Endothelial cell of umbilical vein (primary cell): ENCODE measurements at regions not wholly inside any gene's neighbourhood (a gene's known extent, or its start where the extent isn't known, plus 50 kb on each side); places are given as distances from the start of the nearest gene placed in this dataset.

Experiments used
- BruUV-seq: library from RNA; stranded (reverse); fragments of 400-500 nt; replicated peaks from 2 replicates; lab custom pipeline; 2021; lab: Mats Ljungman, UMichigan
- CTCF ChIA-PET: fragments of 300-600, 350-600 bp; sonication (Branson Sonifier 250); formaldehyde crosslinking; loops from one replicate; lab custom pipeline; 2021; ENCODE audit warnings: antibody characterized with exemption, inconsistent platforms; lab: Charles Lee
- POLR2A ChIA-PET: fragments of 300-600, 350-600 bp; sonication (Branson Sonifier 250); formaldehyde crosslinking; loops from one replicate; lab custom pipeline; 2021; ENCODE audit warnings: antibody characterized with exemption, inconsistent platforms; lab: Charles Lee
- DNase-seq: peaks from one replicate; pipeline ENCODE4 v3.0.0-alpha.2; 2011; ENCODE audit warnings: low read depth, low spot score
- FAIRE-seq: peaks from 2 replicates; lab custom pipeline; 2011; peaks lifted over from hg19 to GRCh38; lab: Jason Lieb, UNC
- H2AFZ ChIP-seq: 2 replicates; pipeline ENCODE4 v1.6.0; 2012; ENCODE audit warnings: low read depth, low read length, control low read depth, inconsistent platforms
- H3K27ac ChIP-seq: 2 replicates; pipeline ENCODE4 v1.5.1; 2011; ENCODE audit warnings: low read depth, mild to moderate bottlenecking, control low read depth, low read length, moderate library complexity; ENCODE audit not compliant: insufficient read depth
- H3K27me3 ChIP-seq, 2 experiments: 2 replicates each; pipeline versions ENCODE4 v1.6.0 to v1.6.1; 2011; ENCODE audit warnings: low read length in 2 of 2, mixed read lengths in 1 of 2; ENCODE audit not compliant: control insufficient read depth in 2 of 2, insufficient read depth in 2 of 2
- H3K36me3 ChIP-seq, 2 experiments: 2 replicates in 1 of 2; 3 replicates in 1 of 2; pipeline ENCODE4 v1.5.1; 2011; ENCODE audit warnings: low read length in 2 of 2, mild to moderate bottlenecking in 1 of 2, moderate library complexity in 1 of 2; ENCODE audit not compliant: control insufficient read depth in 2 of 2, insufficient read depth in 2 of 2; ENCODE audit errors: extremely low read depth in 1 of 2
- H3K4me1 ChIP-seq: 3 replicates; pipeline ENCODE4 v1.5.1; 2011; ENCODE audit warnings: mild to moderate bottlenecking, low read length; ENCODE audit not compliant: control insufficient read depth, insufficient read depth; ENCODE audit errors: extremely low read depth
- H3K4me2 ChIP-seq: 2 replicates; pipeline ENCODE4 v1.6.1; 2011; ENCODE audit warnings: low read length, control low read depth, mixed read lengths; ENCODE audit not compliant: insufficient read depth
- H3K4me3 ChIP-seq, 3 experiments: fragments of 200-600 bp in 1 of 3; sonication (generic), shearing (Covaris generic) in 1 of 3; replicated peaks in 1 of 3; 2 replicates each; pipeline ENCODE4 v1.5.1; 2011 to 2016; ENCODE audit warnings: control low read depth in 3 of 3, low read length in 3 of 3, mild to moderate bottlenecking in 2 of 3, inconsistent platforms in 1 of 3, low read depth in 1 of 3, moderate library complexity in 1 of 3; ENCODE audit not compliant: insufficient read depth in 1 of 3
- H3K79me2 ChIP-seq: 2 replicates; pipeline ENCODE4 v1.6.0; 2012; ENCODE audit warnings: low read length, inconsistent platforms; ENCODE audit not compliant: control insufficient read depth, insufficient read depth
- H3K9ac ChIP-seq: replicated peaks from 2 replicates; pipeline ENCODE3; 2011; ENCODE audit warnings: low read length, control low read depth; ENCODE audit not compliant: insufficient read depth; ENCODE audit errors: extremely low read depth
- H3K9me1 ChIP-seq: replicated peaks from 3 replicates; pipeline ENCODE4 v1.6.0; 2011; ENCODE audit warnings: mild to moderate bottlenecking, low read length; ENCODE audit not compliant: control insufficient read depth, insufficient read depth; ENCODE audit errors: extremely low read depth
- H3K9me3 ChIP-seq: replicated peaks from 2 replicates; pipeline ENCODE4 v1.5.1; 2012; ENCODE audit warnings: low read length, inconsistent platforms; ENCODE audit not compliant: control insufficient read depth, insufficient read depth
- H4K20me1 ChIP-seq: replicated peaks from 2 replicates; pipeline ENCODE3; 2011; ENCODE audit warnings: mild to moderate bottlenecking, low read length; ENCODE audit not compliant: control insufficient read depth, insufficient read depth; ENCODE audit errors: extremely low read depth
- EZH2 ChIP-seq: IDR thresholded peaks from 2 replicates; pipeline ENCODE4 v1.6.1; 2012; ENCODE audit warnings: borderline replicate concordance, low read depth, mild to moderate bottlenecking, moderate library complexity, low read length, inconsistent platforms; ENCODE audit not compliant: severe bottlenecking
- FOS ChIP-seq: IDR thresholded peaks from 2 replicates; pipeline ENCODE4 v1.6.1; 2011; ENCODE audit warnings: mild to moderate bottlenecking, low read length, moderate library complexity, borderline replicate concordance; ENCODE audit not compliant: insufficient read depth
- GATA2 ChIP-seq: IDR thresholded peaks from 2 replicates; pipeline ENCODE4 v1.7.0; 2011; ENCODE audit warnings: low read depth, mild to moderate bottlenecking, moderate library complexity, mixed read lengths, low read length; ENCODE audit not compliant: insufficient read length, insufficient read depth
- JUN ChIP-seq: IDR thresholded peaks from 2 replicates; pipeline ENCODE4 v1.6.1; 2011; ENCODE audit warnings: borderline replicate concordance, low read depth; ENCODE audit not compliant: insufficient read length, insufficient read depth
- MYC ChIP-seq: IDR thresholded peaks from one replicate; pipeline ENCODE4 v1.6.1; 2011; ENCODE audit warnings: mild to moderate bottlenecking, low read depth, low read length
- POLR2A ChIP-seq: IDR thresholded peaks from 2 replicates; pipeline ENCODE4 v1.6.1; 2012; ENCODE audit warnings: low read depth, mild to moderate bottlenecking, control low read depth, low read length
- POLR2AphosphoS5 ChIP-seq: IDR thresholded peaks from 2 replicates; pipeline ENCODE4 v1.6.1; 2012; ENCODE audit warnings: low read depth, mild to moderate bottlenecking, control low read depth, low read length, moderate library complexity; ENCODE audit not compliant: insufficient read depth
- dilution Hi-C: fragments of 300-500 bp; cut with MboI; formaldehyde crosslinking; loops from one replicate; pipeline ENCODE4 v1.15.0; 2019; ENCODE audit warnings: low sequenced_read_pairs; ENCODE audit not compliant: extremely low pct_ligation_motif_present
- intact Hi-C: fragments of 100-400 bp; cut with micrococcal nuclease; formaldehyde crosslinking; loops from one replicate; pipeline ENCODE4 v1.10.0; 2022
- TF ChIP-seq, protein P1 (sequence below): IDR thresholded peaks from 2 replicates; pipeline ENCODE4 v1.6.1; 2011; ENCODE audit not compliant: insufficient read depth, insufficient read length
- TF ChIP-seq, protein P2 (sequence below), 2 donors: IDR thresholded peaks; 1 replicate in 1 of 2; 2 replicates in 1 of 2; pipeline ENCODE4 v1.5.1; 2011; ENCODE audit warnings: low read length in 2 of 2, mild to moderate bottlenecking in 2 of 2, moderate library complexity in 2 of 2, control low read depth in 1 of 2, inconsistent platforms in 1 of 2, low read depth in 1 of 2; ENCODE audit not compliant: insufficient read depth in 1 of 2; ENCODE audit errors: extremely low read depth in 1 of 2

DNA sequence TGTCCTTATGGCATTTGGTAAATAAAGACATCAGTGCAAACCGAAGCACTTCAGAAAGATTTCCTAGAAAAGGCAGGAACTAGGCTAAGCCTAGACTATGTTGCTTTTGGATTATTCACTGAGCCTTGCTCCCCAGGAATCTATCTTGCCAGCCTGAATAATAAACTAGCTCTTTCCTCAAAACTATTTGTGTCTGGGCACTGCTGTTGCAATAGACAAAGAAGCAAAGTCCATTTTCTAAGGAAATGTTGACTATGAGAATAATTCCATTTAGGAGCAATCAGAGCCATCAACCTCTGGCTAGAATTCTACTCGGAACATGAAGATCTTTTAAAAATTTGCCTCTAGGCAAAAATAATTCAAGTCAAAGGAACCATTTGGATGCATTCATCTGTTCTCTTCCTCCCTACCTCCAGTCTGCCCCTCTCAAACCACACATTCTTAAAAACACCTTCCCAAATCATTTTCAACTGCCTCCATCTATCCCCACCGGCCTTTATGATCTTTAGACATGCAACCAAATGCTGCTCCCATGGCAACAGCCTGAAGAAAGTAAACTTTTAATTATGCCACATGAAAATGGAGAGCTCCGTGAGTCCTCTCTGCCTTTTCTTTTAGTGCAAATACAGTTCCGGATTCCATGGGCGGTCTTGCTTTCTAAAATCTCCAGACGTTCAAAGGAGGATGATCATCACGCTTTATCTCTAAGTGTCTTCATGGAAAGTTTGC is 61.5 kb upstream of the FZD10 start:
- Histone ChIP-seq H3K27ac (no peak overlapping the region), H3K9ac (no peak overlapping the region), H3K4me3 (no peak overlapping the region), H4K20me1 (no peaks in the 10 kb centered on the region), H3K79me2 (no peaks in the 10 kb centered on the region), H3K9me3 (peaks cover 6% of the 10 kb centered on the region), H3K4me1 (no peaks in the 10 kb centered on the region), H3K4me2 (no peak overlapping the region), H3K36me3 (no peaks in the 10 kb centered on the region), H2AFZ (no peak overlapping the region), H3K9me1 (no peaks in the 10 kb centered on the region), H3K27me3 (no peaks in the 10 kb centered on the region)
- intact Hi-C loops (no loop called here), dilution Hi-C loops (no loop called here)
- POLR2A ChIA-PET, result no interaction called here
- DNase-seq (no peak), FAIRE-seq (no peak)
- CTCF ChIA-PET, result no interaction called here
- no TSS peak for BruUV-seq
- no peak for TF ChIP-seq MYC
- TF ChIP-seq JUN, result no peak
- TF ChIP-seq POLR2AphosphoS5, result no peak
- TF ChIP-seq, protein P1, sequence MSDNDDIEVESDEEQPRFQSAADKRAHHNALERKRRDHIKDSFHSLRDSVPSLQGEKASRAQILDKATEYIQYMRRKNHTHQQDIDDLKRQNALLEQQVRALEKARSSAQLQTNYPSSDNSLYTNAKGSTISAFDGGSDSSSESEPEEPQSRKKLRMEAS, result no peak
- TF ChIP-seq, protein P2, sequence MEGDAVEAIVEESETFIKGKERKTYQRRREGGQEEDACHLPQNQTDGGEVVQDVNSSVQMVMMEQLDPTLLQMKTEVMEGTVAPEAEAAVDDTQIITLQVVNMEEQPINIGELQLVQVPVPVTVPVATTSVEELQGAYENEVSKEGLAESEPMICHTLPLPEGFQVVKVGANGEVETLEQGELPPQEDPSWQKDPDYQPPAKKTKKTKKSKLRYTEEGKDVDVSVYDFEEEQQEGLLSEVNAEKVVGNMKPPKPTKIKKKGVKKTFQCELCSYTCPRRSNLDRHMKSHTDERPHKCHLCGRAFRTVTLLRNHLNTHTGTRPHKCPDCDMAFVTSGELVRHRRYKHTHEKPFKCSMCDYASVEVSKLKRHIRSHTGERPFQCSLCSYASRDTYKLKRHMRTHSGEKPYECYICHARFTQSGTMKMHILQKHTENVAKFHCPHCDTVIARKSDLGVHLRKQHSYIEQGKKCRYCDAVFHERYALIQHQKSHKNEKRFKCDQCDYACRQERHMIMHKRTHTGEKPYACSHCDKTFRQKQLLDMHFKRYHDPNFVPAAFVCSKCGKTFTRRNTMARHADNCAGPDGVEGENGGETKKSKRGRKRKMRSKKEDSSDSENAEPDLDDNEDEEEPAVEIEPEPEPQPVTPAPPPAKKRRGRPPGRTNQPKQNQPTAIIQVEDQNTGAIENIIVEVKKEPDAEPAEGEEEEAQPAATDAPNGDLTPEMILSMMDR (IDR thresholded peaks at IDR 0.05; ENCODE audit: extremely low read depth in 1 of 2, insufficient read depth in 1 of 2, low read depth in 1 of 2, low read length in 2 of 2), result no peak
- TF ChIP-seq EZH2, result no peak
- no peak for TF ChIP-seq GATA2
- no peak for TF ChIP-seq POLR2A
- TF ChIP-seq FOS, result no peak
